ENCODE measurements at regions not wholly inside any gene's neighbourhood (a gene's known extent, or its start where the extent isn't known, plus 50 kb on each side); places are given as distances from the start of the nearest gene placed in this dataset.

DNA sequence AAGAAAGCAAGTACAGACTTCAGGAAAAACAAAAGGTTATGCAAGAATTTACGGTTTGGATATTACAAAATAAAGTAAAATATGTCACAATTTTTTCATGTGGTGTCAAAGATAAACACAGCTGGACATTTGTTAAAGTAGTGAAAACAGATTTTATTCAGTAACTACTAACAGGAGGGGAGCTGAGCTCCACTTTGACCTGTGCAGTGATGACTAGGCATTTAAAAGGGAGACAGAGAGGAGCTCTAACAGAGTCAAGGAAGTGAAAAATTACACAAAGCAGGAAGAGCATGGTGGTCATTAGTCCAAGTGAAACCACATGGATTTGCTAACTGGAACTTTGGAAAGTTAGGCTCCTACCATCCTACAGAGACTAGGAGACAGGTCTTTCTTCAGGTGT, 263.6 kb upstream of the PCSK5 start:
- H3K9me2 ChIP-seq (ENCODE audit: insufficient read depth): no peaks in the 10 kb centered on the region
- intact Hi-C loops (cut with micrococcal nuclease): no loop called here
- RAD21 ChIA-PET (ENCODE audit: low non-redundant PET in 1 of 2, low total read pairs in 2 of 2, uncharacterized antibody in 2 of 2, unreplicated experiment in 2 of 2): no interaction called here
- H3K79me2 ChIP-seq (ENCODE audit: insufficient read depth, low read length): no peaks in the 10 kb centered on the region
- H3K36me3 ChIP-seq (ENCODE audit: control insufficient read depth in 1 of 2, insufficient read depth in 2 of 2, low read length in 2 of 2): no peaks in the 10 kb centered on the region
- POLR2A ChIA-PET: no interaction called here
- H3K4me3 ChIP-seq (replicated peaks in 1 of 2; ENCODE audit: low read depth in 1 of 2, low read length in 2 of 2): no peak overlapping the region
- no peak overlapping the region for H3K27ac ChIP-seq (ENCODE audit: low read depth, low read length)
- BruUV-seq (replicated peaks): no TSS peak
- H3K27me3 ChIP-seq (ENCODE audit: insufficient read depth, low read length): no peaks in the 10 kb centered on the region
- H4K20me1 ChIP-seq (ENCODE audit: insufficient read depth): no peaks in the 10 kb centered on the region
- no peak overlapping the region for H3K9ac ChIP-seq (ENCODE audit: low read length)
- no peak for TF ChIP-seq ZNF274 (IDR thresholded peaks at IDR 0.05; ENCODE audit: low read depth, low read length)
- TF ChIP-seq CBX3 (IDR thresholded peaks at IDR 0.05; ENCODE audit: low read depth): no peak
- TF ChIP-seq SP1 (IDR thresholded peaks at IDR 0.05; ENCODE audit: low read depth): no peak
- TF ChIP-seq POLR2AphosphoS5 (IDR thresholded peaks at IDR 0.05; ENCODE audit: low read depth, low read length): no peak
- no peak for TF ChIP-seq RAD21 (IDR thresholded peaks at IDR 0.05; ENCODE audit: low read depth)
- TF ChIP-seq TCF7L2 (IDR thresholded peaks at IDR 0.05; ENCODE audit: borderline replicate concordance, extremely low read depth, insufficient read depth, insufficient read length): no peak
- no peak for TF ChIP-seq MAX (IDR thresholded peaks at IDR 0.05)
- ATAC-seq (no peak), DNase-seq (ENCODE audit: low read depth, low spot score) (no peak)
- no peak overlapping the region for H3K4me2 ChIP-seq (ENCODE audit: low read length)
- no peaks in the 10 kb centered on the region for H3K4me1 ChIP-seq (ENCODE audit: control insufficient read depth in 1 of 2, insufficient read depth in 2 of 2, low read length in 2 of 2)
- CTCF ChIA-PET: no interaction called here
- H2AFZ ChIP-seq (ENCODE audit: low read depth, low read length, poor library complexity, severe bottlenecking): no peak overlapping the region
- no peaks in the 10 kb centered on the region for H3K9me3 ChIP-seq (ENCODE audit: control insufficient read depth in 1 of 2, insufficient read depth in 1 of 2, low read depth in 1 of 2, low read length in 2 of 2)

DNA sequence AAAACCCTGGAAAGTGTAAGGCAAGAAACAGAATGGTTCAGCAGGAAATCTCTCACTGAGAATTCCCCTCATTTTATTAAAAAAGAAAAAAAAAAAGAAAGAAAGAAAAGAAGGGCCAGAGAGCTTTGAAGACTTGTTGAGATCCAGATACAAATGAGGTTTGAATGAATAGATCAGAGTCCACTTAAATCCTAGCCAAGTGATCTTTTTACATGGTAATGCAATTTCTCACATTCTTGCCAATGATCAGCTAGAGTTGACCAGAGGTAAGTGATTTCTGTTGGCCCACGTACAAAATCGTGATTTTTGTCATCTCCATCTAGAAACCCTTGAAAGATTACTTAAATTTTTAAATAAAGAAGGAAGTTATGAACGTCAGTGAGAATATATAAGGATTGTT, 261.5 kb upstream of the PCSK5 start:
- H3K27me3 ChIP-seq (ENCODE audit: insufficient read depth, low read length): no peaks in the 10 kb centered on the region
- H3K4me1 ChIP-seq (ENCODE audit: control insufficient read depth in 1 of 2, insufficient read depth in 2 of 2, low read length in 2 of 2): no peaks in the 10 kb centered on the region
- DNase-seq (ENCODE audit: low read depth, low spot score) (no peak), ATAC-seq (no peak)
- no peaks in the 10 kb centered on the region for H3K9me3 ChIP-seq (ENCODE audit: control insufficient read depth in 1 of 2, insufficient read depth in 1 of 2, low read depth in 1 of 2, low read length in 2 of 2)
- H3K9ac ChIP-seq (ENCODE audit: low read length): no peak overlapping the region
- H3K4me3 ChIP-seq (replicated peaks in 1 of 2; ENCODE audit: low read depth in 1 of 2, low read length in 2 of 2): no peak overlapping the region
- H4K20me1 ChIP-seq (ENCODE audit: insufficient read depth): no peaks in the 10 kb centered on the region; the same call in 1 of the 2 replicates
- ChIA-PET RAD21 (ENCODE audit: low non-redundant PET in 1 of 2, low total read pairs in 2 of 2, uncharacterized antibody in 2 of 2, unreplicated experiment in 2 of 2) (no interaction called here), POLR2A (no interaction called here), CTCF (no interaction called here)
- H3K36me3 ChIP-seq (ENCODE audit: control insufficient read depth in 1 of 2, insufficient read depth in 2 of 2, low read length in 2 of 2): no peaks in the 10 kb centered on the region
- no TSS peak for BruUV-seq (replicated peaks)
- no peak overlapping the region for H3K27ac ChIP-seq (ENCODE audit: low read depth, low read length)
- H3K9me2 ChIP-seq (ENCODE audit: insufficient read depth): no peaks in the 10 kb centered on the region
- intact Hi-C loops (cut with micrococcal nuclease): no loop called here
- no peak overlapping the region for H3K4me2 ChIP-seq (ENCODE audit: low read length)
- H2AFZ ChIP-seq (ENCODE audit: low read depth, low read length, poor library complexity, severe bottlenecking): no peak overlapping the region
- H3K79me2 ChIP-seq (ENCODE audit: insufficient read depth, low read length): no peaks in the 10 kb centered on the region
- TF ChIP-seq ELF1 (IDR thresholded peaks at IDR 0.05; ENCODE audit: borderline replicate concordance, low read depth): no peak
- no peak for TF ChIP-seq EGR1 (IDR thresholded peaks at IDR 0.05; ENCODE audit: low read depth)
- TF ChIP-seq, protein P1, sequence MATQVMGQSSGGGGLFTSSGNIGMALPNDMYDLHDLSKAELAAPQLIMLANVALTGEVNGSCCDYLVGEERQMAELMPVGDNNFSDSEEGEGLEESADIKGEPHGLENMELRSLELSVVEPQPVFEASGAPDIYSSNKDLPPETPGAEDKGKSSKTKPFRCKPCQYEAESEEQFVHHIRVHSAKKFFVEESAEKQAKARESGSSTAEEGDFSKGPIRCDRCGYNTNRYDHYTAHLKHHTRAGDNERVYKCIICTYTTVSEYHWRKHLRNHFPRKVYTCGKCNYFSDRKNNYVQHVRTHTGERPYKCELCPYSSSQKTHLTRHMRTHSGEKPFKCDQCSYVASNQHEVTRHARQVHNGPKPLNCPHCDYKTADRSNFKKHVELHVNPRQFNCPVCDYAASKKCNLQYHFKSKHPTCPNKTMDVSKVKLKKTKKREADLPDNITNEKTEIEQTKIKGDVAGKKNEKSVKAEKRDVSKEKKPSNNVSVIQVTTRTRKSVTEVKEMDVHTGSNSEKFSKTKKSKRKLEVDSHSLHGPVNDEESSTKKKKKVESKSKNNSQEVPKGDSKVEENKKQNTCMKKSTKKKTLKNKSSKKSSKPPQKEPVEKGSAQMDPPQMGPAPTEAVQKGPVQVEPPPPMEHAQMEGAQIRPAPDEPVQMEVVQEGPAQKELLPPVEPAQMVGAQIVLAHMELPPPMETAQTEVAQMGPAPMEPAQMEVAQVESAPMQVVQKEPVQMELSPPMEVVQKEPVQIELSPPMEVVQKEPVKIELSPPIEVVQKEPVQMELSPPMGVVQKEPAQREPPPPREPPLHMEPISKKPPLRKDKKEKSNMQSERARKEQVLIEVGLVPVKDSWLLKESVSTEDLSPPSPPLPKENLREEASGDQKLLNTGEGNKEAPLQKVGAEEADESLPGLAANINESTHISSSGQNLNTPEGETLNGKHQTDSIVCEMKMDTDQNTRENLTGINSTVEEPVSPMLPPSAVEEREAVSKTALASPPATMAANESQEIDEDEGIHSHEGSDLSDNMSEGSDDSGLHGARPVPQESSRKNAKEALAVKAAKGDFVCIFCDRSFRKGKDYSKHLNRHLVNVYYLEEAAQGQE (IDR thresholded peaks at IDR 0.05; ENCODE audit: low read depth): no peak
- TF ChIP-seq MAX (IDR thresholded peaks at IDR 0.05): no peak
- no peak for TF ChIP-seq SP1 (IDR thresholded peaks at IDR 0.05; ENCODE audit: low read depth)
- no peak for TF ChIP-seq RAD21 (IDR thresholded peaks at IDR 0.05; ENCODE audit: low read depth)
- no peak for TF ChIP-seq EZH2 (IDR thresholded peaks at IDR 0.05)
- no peak for TF ChIP-seq ATF3 (IDR thresholded peaks at IDR 0.05)
- no peak for TF ChIP-seq JUND (IDR thresholded peaks at IDR 0.05)
- TF ChIP-seq YY1 (IDR thresholded peaks at IDR 0.05; ENCODE audit: extremely low read depth, insufficient replicate concordance, low read depth, low read length): no peak
- TF ChIP-seq, protein P2, sequence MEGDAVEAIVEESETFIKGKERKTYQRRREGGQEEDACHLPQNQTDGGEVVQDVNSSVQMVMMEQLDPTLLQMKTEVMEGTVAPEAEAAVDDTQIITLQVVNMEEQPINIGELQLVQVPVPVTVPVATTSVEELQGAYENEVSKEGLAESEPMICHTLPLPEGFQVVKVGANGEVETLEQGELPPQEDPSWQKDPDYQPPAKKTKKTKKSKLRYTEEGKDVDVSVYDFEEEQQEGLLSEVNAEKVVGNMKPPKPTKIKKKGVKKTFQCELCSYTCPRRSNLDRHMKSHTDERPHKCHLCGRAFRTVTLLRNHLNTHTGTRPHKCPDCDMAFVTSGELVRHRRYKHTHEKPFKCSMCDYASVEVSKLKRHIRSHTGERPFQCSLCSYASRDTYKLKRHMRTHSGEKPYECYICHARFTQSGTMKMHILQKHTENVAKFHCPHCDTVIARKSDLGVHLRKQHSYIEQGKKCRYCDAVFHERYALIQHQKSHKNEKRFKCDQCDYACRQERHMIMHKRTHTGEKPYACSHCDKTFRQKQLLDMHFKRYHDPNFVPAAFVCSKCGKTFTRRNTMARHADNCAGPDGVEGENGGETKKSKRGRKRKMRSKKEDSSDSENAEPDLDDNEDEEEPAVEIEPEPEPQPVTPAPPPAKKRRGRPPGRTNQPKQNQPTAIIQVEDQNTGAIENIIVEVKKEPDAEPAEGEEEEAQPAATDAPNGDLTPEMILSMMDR (IDR thresholded peaks at IDR 0.05 in 2 of 3, conservative IDR thresholded peaks at IDR 0.05 in 1 of 3; ENCODE audit: borderline replicate concordance in 1 of 3, insufficient read depth in 1 of 3, low read depth in 2 of 3, low read length in 2 of 3): no peak
- no peak for TF ChIP-seq POLR2AphosphoS5 (IDR thresholded peaks at IDR 0.05; ENCODE audit: low read depth, low read length)
